NCI-H345 treated with DMSO at 0.1 percent for 48 hours (cell line): ENCODE measurements at regions not wholly inside any gene's neighbourhood (a gene's known extent, or its start where the extent isn't known, plus 50 kb on each side); places are given as distances from the start of the nearest gene placed in this dataset.
"Not testable (repeated sequence)": the region's sequence is repeated elsewhere in the genome, so short reads cannot be mapped to it uniquely, and the experiment has no call there.

ENCODE experiments used
- DNase-seq: peaks from one replicate; lab custom pipeline; 2025; ENCODE audit not compliant: unreplicated experiment; lab: John Stamatoyannopoulos, UW

GRCh38 chr21:21996891-21997290 is 998.7 kb downstream of the NCAM2 start:
- DNase-seq = no peak

- no peak for DNase-seq
Observed at GRCh38 chr21:21997390-21998333, 999.5 kb downstream of the NCAM2 start.

GRCh38 chr21:22019766-22020165 is 1021.6 kb downstream of the NCAM2 start:
- DNase-seq = no peak

DNA sequence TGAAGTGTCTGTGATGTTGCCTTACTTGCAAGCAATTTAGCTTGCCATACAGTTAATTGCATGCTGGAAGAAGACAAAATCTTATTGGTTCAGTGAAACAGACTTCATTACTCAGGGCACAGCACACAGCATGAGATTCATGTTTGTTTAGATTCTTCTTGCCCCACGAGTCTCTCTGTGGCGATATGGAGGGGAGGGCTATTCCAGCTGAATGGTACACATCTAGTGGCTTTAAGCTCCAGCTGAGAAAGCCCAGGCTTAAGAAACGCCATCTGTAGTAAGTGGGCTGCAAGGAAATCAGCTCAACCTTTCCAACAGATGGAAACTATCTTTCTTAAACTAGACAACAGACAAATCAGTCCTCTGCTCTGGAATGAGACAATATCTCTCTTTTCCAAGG is 1022.0 kb downstream of the NCAM2 start:
- no peak for DNase-seq

- not testable (repeated sequence) for DNase-seq
Observed at GRCh38 chr21:22023896-22024295, 1025.7 kb downstream of the NCAM2 start.

DNA sequence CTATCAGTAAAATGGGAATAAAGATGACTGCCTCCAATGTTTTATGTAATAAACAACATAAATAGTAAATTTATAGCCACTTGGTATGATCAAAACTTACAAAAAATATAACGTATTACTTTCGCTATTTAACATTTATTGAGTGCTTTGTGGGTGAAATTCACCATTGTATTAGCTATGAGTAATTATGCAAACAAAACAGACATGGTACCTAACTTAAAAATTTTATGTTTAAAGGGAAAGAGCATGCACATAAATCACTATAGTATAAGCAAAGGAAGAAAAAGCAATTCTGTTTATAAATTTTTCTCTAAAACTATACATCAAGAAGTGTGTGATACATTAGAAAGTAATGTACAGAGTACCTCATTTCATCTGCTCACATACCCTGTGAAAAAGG is 1046.2 kb downstream of the NCAM2 start:
- DNase-seq = no peak

DNA sequence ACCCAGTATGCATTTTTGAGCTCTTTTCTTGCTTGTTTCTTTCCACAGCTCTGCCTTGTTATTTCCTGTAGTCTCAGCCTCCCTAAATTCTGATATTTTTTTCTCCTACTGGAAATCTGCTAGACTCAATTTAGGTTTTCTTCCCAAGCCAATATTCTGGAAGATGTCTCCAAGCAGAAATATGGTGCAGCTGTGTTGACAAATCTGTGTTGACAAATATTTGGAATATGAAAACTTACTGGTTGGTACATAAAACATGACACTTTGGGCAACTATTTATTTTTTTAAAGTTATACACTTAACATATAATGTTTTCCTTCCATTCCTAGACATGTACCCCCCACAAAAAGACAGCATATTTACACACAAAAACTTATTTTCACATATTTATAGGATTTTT is 1048.4 kb downstream of the NCAM2 start:
- no peak for DNase-seq

DNA sequence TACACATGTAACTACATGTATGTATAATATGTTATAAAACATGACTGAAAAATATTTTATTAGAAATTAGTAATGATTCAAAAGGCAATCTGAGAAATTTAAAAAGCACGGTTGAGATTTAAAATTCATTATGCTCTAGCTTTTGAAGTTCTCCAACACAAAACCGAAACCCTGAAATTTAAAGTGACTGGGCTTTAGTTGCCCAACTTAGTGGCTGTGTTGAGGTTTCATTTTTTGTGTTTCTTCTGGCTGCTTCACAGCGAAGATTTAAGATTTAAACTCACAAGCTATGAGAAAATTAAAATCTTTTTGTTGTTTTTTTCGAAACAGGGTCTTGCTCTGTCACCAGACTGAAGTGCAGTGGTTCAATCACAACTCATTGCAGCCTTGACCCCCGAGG is 1058.7 kb downstream of the NCAM2 start:
- DNase-seq = no peak

- no peak for DNase-seq
Observed at GRCh38 chr21:22062472-22063139, 1064.4 kb downstream of the NCAM2 start.

- DNase-seq = no peak
Observed at GRCh38 chr21:22063140-22063539, 1064.9 kb downstream of the NCAM2 start.

GRCh38 chr21:22076471-22076870 is 1078.3 kb downstream of the NCAM2 start:
- DNase-seq = no peak

DNA sequence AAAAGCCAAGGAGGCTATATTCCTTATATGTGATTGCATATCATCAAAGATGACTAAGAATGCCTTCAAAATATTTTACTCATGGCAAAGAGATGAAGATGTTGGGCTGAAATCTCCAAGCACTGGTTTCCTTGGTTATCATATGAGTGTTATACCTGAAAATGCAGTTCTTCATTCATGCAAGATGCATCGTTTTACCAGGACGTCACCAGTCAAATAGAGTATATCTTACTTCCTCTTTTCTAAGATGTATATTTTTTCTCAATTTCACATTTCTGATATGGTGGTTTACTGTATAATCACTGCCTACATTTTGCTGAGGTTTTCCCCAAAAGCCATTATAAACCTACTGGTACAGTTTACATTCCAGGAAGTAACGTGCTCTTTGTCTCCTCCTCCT is 1085.7 kb downstream of the NCAM2 start:
- DNase-seq = no peak

- DNase-seq = no peak
Observed at GRCh38 chr21:22096314-22096713, 1098.1 kb downstream of the NCAM2 start.

DNA sequence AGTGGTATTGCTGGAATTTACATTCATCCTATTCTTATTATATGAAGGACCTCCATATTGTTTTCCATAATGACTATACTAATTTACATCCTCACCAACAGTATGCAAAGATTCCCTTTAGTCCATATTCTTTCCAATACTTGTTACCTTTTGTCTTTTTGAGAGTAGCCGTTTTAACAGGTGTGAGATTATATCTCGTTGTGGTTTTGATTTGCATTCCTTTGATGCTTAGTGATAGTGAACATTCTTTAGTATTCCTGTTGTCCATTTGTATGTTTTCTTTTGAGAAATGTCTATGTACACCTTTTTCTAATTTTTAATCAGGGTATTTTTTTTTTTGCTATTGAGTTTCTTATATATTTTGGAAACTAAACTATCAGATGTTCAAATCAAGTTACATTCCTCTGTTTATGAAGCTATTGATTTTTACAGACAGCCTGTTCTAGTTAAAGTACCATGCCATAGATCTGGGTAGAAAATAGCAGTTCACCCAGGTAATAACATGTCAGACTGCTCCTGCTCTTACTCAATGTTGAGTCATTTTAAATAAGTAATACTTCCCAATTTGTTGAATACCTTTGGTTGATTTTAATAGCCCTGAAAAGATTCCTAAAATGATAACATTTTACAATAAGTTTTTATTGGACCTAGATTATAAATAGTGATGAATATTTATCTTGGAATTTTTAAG is 1108.7 kb downstream of the NCAM2 start:
- no peak for DNase-seq

GRCh38 chr21:22115746-22116145 is 1117.5 kb downstream of the NCAM2 start:
- no peak for DNase-seq

DNA sequence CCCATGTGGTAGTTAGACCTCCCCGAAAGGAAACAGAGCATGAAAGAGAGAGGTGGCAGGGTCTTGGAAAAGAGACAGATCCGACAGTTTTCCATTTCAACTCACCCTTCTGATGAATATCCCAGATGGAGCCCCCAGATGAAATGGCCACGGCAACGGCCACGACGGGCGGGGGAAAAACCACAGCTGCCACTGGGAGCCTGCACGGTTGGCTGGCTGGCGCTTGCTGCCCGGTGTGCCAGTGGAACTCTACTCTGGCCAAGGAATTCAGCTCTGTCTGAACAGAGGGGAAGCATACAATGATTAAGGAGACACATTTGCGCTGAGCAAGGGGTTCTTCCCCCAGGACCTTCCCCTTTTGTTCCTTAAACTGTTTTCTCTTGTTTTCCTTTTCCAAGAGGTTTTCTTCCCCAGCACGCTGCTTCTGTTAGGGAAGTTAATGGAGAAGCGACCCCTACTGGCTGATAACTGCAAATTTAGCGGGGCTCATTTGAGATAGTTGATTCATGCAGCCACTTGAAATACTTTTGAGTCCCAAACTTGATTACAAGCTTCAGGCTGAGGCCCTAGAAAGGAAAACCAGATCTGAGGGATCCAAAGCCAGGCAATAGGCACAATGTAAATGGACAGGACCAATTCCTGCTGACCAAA is 1122.5 kb downstream of the NCAM2 start:
- no peak for DNase-seq

GRCh38 chr21:22125581-22125980 is 1127.4 kb downstream of the NCAM2 start:
- no peak for DNase-seq

- DNase-seq = no peak
Observed at GRCh38 chr21:22128671-22129070, 1130.5 kb downstream of the NCAM2 start.

- no peak for DNase-seq
Observed at GRCh38 chr21:22132358-22133071, 1134.3 kb downstream of the NCAM2 start.

- no peak for DNase-seq
Observed at GRCh38 chr21:22136740-22137139, 1138.5 kb downstream of the NCAM2 start.
